Endothelial cell of umbilical vein (primary cell): ENCODE measurements at regions not wholly inside any gene's neighbourhood (a gene's known extent, or its start where the extent isn't known, plus 50 kb on each side); places are given as distances from the start of the nearest gene placed in this dataset.

Experiments used
- BruUV-seq: library from RNA; stranded (reverse); fragments of 400-500 nt; replicated peaks from 2 replicates; lab custom pipeline; 2021; lab: Mats Ljungman, UMichigan
- CTCF ChIA-PET: fragments of 300-600, 350-600 bp; sonication (Branson Sonifier 250); formaldehyde crosslinking; loops from one replicate; lab custom pipeline; 2021; ENCODE audit warnings: antibody characterized with exemption, inconsistent platforms; lab: Charles Lee
- POLR2A ChIA-PET: fragments of 300-600, 350-600 bp; sonication (Branson Sonifier 250); formaldehyde crosslinking; loops from one replicate; lab custom pipeline; 2021; ENCODE audit warnings: antibody characterized with exemption, inconsistent platforms; lab: Charles Lee
- DNase-seq: peaks from one replicate; pipeline ENCODE4 v3.0.0-alpha.2; 2011; ENCODE audit warnings: low read depth, low spot score
- FAIRE-seq: peaks from 2 replicates; lab custom pipeline; 2011; peaks lifted over from hg19 to GRCh38; lab: Jason Lieb, UNC
- H2AFZ ChIP-seq: 2 replicates; pipeline ENCODE4 v1.6.0; 2012; ENCODE audit warnings: low read depth, low read length, control low read depth, inconsistent platforms
- H3K27ac ChIP-seq: 2 replicates; pipeline ENCODE4 v1.5.1; 2011; ENCODE audit warnings: low read depth, mild to moderate bottlenecking, control low read depth, low read length, moderate library complexity; ENCODE audit not compliant: insufficient read depth
- H3K27me3 ChIP-seq, 2 experiments: 2 replicates each; pipeline versions ENCODE4 v1.6.0 to v1.6.1; 2011; ENCODE audit warnings: low read length in 2 of 2, mixed read lengths in 1 of 2; ENCODE audit not compliant: control insufficient read depth in 2 of 2, insufficient read depth in 2 of 2
- H3K36me3 ChIP-seq, 2 experiments: 2 replicates in 1 of 2; 3 replicates in 1 of 2; pipeline ENCODE4 v1.5.1; 2011; ENCODE audit warnings: low read length in 2 of 2, mild to moderate bottlenecking in 1 of 2, moderate library complexity in 1 of 2; ENCODE audit not compliant: control insufficient read depth in 2 of 2, insufficient read depth in 2 of 2; ENCODE audit errors: extremely low read depth in 1 of 2
- H3K4me1 ChIP-seq: 3 replicates; pipeline ENCODE4 v1.5.1; 2011; ENCODE audit warnings: mild to moderate bottlenecking, low read length; ENCODE audit not compliant: control insufficient read depth, insufficient read depth; ENCODE audit errors: extremely low read depth
- H3K4me2 ChIP-seq: 2 replicates; pipeline ENCODE4 v1.6.1; 2011; ENCODE audit warnings: low read length, control low read depth, mixed read lengths; ENCODE audit not compliant: insufficient read depth
- H3K4me3 ChIP-seq, 3 experiments: fragments of 200-600 bp in 1 of 3; sonication (generic), shearing (Covaris generic) in 1 of 3; replicated peaks in 1 of 3; 2 replicates each; pipeline ENCODE4 v1.5.1; 2011 to 2016; ENCODE audit warnings: control low read depth in 3 of 3, low read length in 3 of 3, mild to moderate bottlenecking in 2 of 3, inconsistent platforms in 1 of 3, low read depth in 1 of 3, moderate library complexity in 1 of 3; ENCODE audit not compliant: insufficient read depth in 1 of 3
- H3K79me2 ChIP-seq: 2 replicates; pipeline ENCODE4 v1.6.0; 2012; ENCODE audit warnings: low read length, inconsistent platforms; ENCODE audit not compliant: control insufficient read depth, insufficient read depth
- H3K9ac ChIP-seq: replicated peaks from 2 replicates; pipeline ENCODE3; 2011; ENCODE audit warnings: low read length, control low read depth; ENCODE audit not compliant: insufficient read depth; ENCODE audit errors: extremely low read depth
- H3K9me1 ChIP-seq: replicated peaks from 3 replicates; pipeline ENCODE4 v1.6.0; 2011; ENCODE audit warnings: mild to moderate bottlenecking, low read length; ENCODE audit not compliant: control insufficient read depth, insufficient read depth; ENCODE audit errors: extremely low read depth
- H3K9me3 ChIP-seq: replicated peaks from 2 replicates; pipeline ENCODE4 v1.5.1; 2012; ENCODE audit warnings: low read length, inconsistent platforms; ENCODE audit not compliant: control insufficient read depth, insufficient read depth
- H4K20me1 ChIP-seq: replicated peaks from 2 replicates; pipeline ENCODE3; 2011; ENCODE audit warnings: mild to moderate bottlenecking, low read length; ENCODE audit not compliant: control insufficient read depth, insufficient read depth; ENCODE audit errors: extremely low read depth
- EZH2 ChIP-seq: IDR thresholded peaks from 2 replicates; pipeline ENCODE4 v1.6.1; 2012; ENCODE audit warnings: borderline replicate concordance, low read depth, mild to moderate bottlenecking, moderate library complexity, low read length, inconsistent platforms; ENCODE audit not compliant: severe bottlenecking
- FOS ChIP-seq: IDR thresholded peaks from 2 replicates; pipeline ENCODE4 v1.6.1; 2011; ENCODE audit warnings: mild to moderate bottlenecking, low read length, moderate library complexity, borderline replicate concordance; ENCODE audit not compliant: insufficient read depth
- GATA2 ChIP-seq: IDR thresholded peaks from 2 replicates; pipeline ENCODE4 v1.7.0; 2011; ENCODE audit warnings: low read depth, mild to moderate bottlenecking, moderate library complexity, mixed read lengths, low read length; ENCODE audit not compliant: insufficient read length, insufficient read depth
- JUN ChIP-seq: IDR thresholded peaks from 2 replicates; pipeline ENCODE4 v1.6.1; 2011; ENCODE audit warnings: borderline replicate concordance, low read depth; ENCODE audit not compliant: insufficient read length, insufficient read depth
- MAX ChIP-seq: IDR thresholded peaks from 2 replicates; pipeline ENCODE4 v1.6.1; 2011; ENCODE audit not compliant: insufficient read depth, insufficient read length
- MYC ChIP-seq: IDR thresholded peaks from one replicate; pipeline ENCODE4 v1.6.1; 2011; ENCODE audit warnings: mild to moderate bottlenecking, low read depth, low read length
- POLR2A ChIP-seq: IDR thresholded peaks from 2 replicates; pipeline ENCODE4 v1.6.1; 2012; ENCODE audit warnings: low read depth, mild to moderate bottlenecking, control low read depth, low read length
- POLR2AphosphoS5 ChIP-seq: IDR thresholded peaks from 2 replicates; pipeline ENCODE4 v1.6.1; 2012; ENCODE audit warnings: low read depth, mild to moderate bottlenecking, control low read depth, low read length, moderate library complexity; ENCODE audit not compliant: insufficient read depth
- dilution Hi-C: fragments of 300-500 bp; cut with MboI; formaldehyde crosslinking; loops from one replicate; pipeline ENCODE4 v1.15.0; 2019; ENCODE audit warnings: low sequenced_read_pairs; ENCODE audit not compliant: extremely low pct_ligation_motif_present
- intact Hi-C: fragments of 100-400 bp; cut with micrococcal nuclease; formaldehyde crosslinking; loops from one replicate; pipeline ENCODE4 v1.10.0; 2022
- TF ChIP-seq, protein P1 (sequence below), 2 donors: IDR thresholded peaks; 1 replicate in 1 of 2; 2 replicates in 1 of 2; pipeline ENCODE4 v1.5.1; 2011; ENCODE audit warnings: low read length in 2 of 2, mild to moderate bottlenecking in 2 of 2, moderate library complexity in 2 of 2, control low read depth in 1 of 2, inconsistent platforms in 1 of 2, low read depth in 1 of 2; ENCODE audit not compliant: insufficient read depth in 1 of 2; ENCODE audit errors: extremely low read depth in 1 of 2

GRCh38 chr4:13903061-13903460 is 275.5 kb upstream of the BOD1L1 start:
- H2AFZ ChIP-seq = no peak overlapping the region
- peaks cover 11% of the 10 kb centered on the region for H3K4me1 ChIP-seq
- dilution Hi-C loops (no loop called here), intact Hi-C loops (no loop called here)
- no peak for DNase-seq
- no TSS peak for BruUV-seq
- no peaks in the 10 kb centered on the region for H4K20me1 ChIP-seq
- ChIA-PET POLR2A (no interaction called here), CTCF (no interaction called here)
- H3K4me2 ChIP-seq = no peak overlapping the region
- H3K36me3 ChIP-seq = no peaks in the 10 kb centered on the region
- no peaks in the 10 kb centered on the region for H3K9me1 ChIP-seq
- H3K27me3 ChIP-seq = no peaks in the 10 kb centered on the region
- H3K79me2 ChIP-seq = no peaks in the 10 kb centered on the region
- no peaks in the 10 kb centered on the region for H3K9me3 ChIP-seq
- no peak for TF ChIP-seq POLR2AphosphoS5
- TF ChIP-seq POLR2A = no peak
- TF ChIP-seq, protein P1, sequence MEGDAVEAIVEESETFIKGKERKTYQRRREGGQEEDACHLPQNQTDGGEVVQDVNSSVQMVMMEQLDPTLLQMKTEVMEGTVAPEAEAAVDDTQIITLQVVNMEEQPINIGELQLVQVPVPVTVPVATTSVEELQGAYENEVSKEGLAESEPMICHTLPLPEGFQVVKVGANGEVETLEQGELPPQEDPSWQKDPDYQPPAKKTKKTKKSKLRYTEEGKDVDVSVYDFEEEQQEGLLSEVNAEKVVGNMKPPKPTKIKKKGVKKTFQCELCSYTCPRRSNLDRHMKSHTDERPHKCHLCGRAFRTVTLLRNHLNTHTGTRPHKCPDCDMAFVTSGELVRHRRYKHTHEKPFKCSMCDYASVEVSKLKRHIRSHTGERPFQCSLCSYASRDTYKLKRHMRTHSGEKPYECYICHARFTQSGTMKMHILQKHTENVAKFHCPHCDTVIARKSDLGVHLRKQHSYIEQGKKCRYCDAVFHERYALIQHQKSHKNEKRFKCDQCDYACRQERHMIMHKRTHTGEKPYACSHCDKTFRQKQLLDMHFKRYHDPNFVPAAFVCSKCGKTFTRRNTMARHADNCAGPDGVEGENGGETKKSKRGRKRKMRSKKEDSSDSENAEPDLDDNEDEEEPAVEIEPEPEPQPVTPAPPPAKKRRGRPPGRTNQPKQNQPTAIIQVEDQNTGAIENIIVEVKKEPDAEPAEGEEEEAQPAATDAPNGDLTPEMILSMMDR (IDR thresholded peaks at IDR 0.05; ENCODE audit: extremely low read depth in 1 of 2, insufficient read depth in 1 of 2, low read depth in 1 of 2, low read length in 2 of 2) = no peak
- no peak for TF ChIP-seq MYC
- no peak for TF ChIP-seq GATA2
- TF ChIP-seq FOS = no peak
- TF ChIP-seq JUN = no peak
- TF ChIP-seq EZH2 = no peak
- no peak for TF ChIP-seq MAX
- H3K27ac ChIP-seq = no peak overlapping the region
- H3K9ac ChIP-seq = no peak overlapping the region
- H3K4me3 ChIP-seq = no peak overlapping the region
- FAIRE-seq = no peak
